ENCODE measurements at regions not wholly inside any gene's neighbourhood (a gene's known extent, or its start where the extent isn't known, plus 50 kb on each side); places are given as distances from the start of the nearest gene placed in this dataset.
"Not testable (repeated sequence)": the region's sequence is repeated elsewhere in the genome, so short reads cannot be mapped to it uniquely, and the experiment has no call there.

DNA sequence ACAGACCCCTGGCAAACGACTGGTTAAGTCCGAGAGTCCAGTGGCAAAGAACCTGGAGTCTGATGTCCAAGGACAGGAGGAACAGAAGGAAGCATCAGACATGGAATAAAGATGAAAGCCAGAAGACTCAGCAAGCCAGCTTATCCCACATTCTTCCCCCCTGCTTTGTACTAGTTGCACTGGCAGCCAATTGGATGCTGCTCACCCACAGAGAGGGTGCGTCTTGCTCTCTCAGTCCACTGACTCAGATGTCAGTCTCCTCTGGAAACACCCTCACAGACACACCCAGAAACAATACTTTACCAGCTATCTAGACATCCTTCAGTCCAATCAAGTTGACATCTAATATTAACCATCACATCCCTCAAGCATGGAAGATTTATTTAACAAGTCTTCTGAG lies 1265.8 kb upstream of the CNTN5 start:
- peak; percentile 23 for DNase-seq (ENCODE audit: low read depth)

DNA sequence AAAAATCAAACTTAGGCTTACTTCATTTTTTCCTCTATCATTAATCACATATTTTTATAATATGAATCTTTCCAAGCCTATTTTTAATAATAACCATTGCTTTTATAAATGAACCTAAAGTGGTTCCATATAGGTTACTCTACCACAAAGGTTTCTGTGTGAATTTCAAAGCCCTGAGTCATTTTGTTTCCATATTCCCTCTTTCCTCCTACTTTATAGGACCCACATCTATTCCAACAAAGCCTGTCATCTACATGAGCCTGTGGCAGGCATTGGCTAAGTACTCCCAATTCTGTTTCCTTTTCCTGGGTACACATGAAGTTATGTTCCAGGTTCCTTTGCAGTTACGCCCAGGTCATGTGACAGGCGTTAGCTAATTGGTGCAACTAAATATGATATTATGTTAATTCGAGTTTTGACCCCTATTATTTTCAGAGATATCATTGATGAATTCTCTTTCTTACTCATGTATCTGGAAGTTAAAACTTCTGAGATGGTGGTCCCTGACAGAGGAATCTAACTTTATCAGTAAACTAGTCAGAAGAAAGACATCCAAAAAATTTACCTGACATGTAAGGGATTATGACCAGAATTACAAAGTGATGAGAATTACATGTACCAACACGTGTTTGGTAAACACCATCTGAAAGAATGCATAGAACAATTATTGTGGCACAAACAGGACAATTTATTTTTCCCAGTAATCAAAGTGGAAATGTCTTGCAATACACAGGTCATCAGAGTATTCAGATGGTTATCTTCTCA lies 1264.0 kb upstream of the CNTN5 start:
- DNase-seq (ENCODE audit: low read depth) = no peak

DNA sequence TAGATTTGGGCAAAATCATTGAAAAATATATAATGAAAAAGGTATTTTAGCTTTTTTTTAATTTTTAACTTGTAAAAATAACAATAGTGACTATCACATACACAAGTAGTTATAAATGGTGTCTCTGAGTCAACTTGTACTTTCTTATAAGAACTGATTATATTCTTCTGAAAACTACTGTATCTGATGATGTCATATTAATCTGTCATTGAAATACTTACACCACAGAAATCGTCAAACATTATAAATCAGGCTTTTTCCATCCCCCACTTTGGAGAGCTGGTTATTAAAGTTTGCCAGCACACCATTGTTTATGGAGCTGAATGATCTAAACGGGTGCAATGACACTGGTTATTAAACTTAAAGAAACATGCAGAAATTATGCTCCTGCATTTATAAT lies 1259.6 kb upstream of the CNTN5 start:
- DNase-seq (ENCODE audit: low read depth) = no peak

DNA sequence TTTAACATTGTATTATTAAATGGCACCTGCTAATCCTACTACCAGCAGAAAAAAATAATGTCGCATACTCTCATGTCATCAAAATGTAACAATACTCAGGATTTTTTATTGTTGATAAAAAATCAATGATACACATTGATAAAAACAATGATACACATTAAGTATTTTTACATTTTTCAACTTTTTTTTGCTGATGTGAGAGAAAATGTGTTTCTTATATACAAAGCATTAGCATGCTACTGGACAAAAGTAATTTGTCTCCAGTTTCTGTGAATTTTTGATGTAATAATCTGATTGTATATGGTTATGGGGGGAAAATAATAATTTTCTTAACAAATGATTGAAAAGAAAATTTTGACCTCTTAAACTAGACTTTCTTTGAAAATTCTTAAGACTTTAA lies 1256.6 kb upstream of the CNTN5 start:
- no peak for DNase-seq (ENCODE audit: low read depth)

DNA sequence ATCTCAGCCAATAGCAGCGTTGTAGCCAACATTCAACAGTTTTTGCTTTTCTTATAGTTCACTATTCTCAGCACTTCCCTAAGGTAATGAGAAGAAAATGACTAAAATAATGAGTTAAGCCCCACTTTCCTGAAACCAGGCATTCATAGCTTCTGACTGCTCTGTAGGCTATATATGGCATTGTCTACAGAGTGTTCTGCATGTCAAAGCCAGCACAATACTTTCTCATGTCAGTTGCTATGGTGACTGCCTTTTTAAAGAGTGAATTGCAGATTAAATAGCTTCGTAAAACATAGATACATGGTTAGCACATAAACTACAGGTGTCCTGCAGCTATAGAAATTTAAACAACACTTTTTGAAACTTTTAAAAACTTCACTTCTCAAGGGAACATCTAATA lies 1256.1 kb upstream of the CNTN5 start:
- no peak for DNase-seq (ENCODE audit: low read depth)

DNA sequence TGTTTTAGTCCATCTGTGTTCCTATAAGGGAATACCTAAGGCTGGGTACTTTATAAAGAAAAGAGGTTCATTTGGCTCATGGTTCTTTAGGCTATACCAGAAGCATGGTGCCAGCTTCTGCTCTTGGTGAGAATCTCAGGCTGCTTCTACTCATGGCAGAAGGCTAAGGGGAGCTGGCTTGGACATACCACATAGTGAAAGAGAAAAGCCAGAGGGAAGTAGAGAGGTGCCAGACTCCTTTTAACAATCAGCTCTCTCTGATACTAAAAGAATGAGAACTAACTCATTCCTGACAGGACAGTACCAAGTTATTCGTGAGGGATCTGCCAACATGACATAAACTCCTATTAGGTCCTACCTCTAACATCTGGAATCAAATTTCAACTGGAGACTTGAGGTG lies 1250.2 kb upstream of the CNTN5 start:
- DNase-seq (ENCODE audit: low read depth) = no peak

DNA sequence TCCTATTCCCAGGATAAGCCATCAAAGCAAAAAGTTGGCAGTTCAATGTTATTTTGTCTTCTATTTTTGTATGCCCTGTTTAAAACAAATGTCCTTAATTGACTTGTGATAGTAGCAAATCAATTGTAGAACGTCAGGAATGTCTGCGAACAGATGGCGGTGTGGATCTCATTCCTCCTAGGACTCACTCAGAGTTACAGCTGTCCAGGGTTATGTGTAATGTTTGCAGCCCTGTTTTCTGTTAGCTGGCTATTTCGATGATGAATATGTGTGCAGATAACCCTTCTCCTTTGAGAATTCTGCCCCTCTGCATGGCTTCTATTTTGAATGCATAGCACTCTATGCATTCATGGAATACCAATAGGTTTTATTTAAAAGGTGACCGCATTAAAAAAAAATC lies 1248.0 kb upstream of the CNTN5 start:
- peak; percentile 57 for DNase-seq (ENCODE audit: low read depth)

DNA sequence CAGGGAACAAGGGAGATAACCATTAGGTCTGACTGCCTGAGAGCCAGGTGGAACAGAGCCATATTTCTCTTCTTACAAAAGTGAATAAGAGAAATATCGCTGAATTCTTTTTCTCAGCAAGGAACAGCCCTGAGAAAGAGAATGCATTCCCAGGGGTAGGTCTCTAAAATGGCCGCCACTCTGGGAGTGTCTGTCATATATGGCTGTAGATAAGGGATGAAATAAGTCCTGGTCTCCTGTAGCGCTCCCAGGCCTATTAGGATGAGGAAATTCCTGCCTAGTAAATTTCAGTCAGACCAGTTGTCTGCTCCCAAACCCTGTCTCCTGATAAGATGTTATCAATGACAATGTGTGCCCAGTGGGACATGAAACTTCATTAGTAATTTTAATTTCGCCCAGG lies 1236.4 kb upstream of the CNTN5 start:
- not testable (repeated sequence) for DNase-seq (ENCODE audit: low read depth)

DNA sequence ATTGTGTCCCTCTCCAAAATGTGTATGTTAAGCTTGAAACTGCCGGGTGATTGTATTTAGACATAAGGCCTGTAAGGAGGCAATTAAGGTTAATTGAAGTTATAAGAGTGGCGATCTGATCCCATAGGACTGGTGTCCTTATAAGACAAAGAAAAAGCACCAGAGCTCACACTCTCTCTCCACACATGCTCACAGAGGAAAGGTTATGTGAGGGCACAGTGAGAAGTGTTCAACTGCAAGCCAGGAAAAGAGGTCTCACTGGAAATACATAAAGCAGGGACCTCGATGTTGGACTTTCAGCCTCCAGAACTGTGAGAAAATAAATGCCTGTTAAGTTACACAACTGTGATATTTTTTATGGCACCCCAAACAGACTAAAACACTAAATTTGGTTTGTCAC lies 1233.8 kb upstream of the CNTN5 start:
- DNase-seq (ENCODE audit: low read depth) = no peak

DNA sequence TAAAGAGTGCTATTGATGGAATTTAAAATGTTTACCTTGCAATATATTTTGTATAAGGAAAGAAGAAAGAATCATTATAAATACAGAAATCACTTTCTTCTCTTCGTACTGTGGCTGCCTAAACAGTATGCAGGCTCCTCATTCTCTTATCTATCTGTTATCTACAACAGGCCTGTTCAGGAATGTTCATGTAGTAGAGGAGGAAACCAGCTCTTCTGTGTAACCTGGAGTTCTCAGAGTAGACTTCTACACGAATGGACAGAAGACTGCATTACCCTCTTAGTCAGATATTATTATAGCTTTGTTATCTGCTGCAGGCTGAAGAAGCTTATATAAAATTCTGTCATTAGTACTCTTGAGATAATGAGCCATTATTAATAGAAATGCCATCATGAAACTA lies 1225.9 kb upstream of the CNTN5 start:
- DNase-seq (ENCODE audit: low read depth) = peak; percentile 78

DNA sequence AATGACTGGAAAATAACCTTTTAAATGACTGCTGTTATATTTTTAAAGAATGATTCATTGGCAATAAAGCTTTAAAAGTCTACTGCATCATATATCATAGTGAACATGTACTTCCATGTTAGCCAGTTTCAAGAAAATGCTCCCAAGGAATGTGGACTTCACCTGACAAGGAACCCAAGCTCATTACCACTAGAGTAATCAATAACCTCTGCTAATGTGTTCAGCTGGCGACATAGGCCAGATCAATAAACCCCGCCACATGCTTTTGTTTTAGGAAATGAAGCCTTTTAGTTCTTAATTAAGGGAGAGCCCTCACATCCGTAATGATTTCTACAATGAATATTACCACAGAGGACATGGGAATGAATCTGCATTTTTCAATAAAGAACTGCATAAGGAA lies 1219.9 kb upstream of the CNTN5 start:
- no peak for DNase-seq (ENCODE audit: low read depth)

DNA sequence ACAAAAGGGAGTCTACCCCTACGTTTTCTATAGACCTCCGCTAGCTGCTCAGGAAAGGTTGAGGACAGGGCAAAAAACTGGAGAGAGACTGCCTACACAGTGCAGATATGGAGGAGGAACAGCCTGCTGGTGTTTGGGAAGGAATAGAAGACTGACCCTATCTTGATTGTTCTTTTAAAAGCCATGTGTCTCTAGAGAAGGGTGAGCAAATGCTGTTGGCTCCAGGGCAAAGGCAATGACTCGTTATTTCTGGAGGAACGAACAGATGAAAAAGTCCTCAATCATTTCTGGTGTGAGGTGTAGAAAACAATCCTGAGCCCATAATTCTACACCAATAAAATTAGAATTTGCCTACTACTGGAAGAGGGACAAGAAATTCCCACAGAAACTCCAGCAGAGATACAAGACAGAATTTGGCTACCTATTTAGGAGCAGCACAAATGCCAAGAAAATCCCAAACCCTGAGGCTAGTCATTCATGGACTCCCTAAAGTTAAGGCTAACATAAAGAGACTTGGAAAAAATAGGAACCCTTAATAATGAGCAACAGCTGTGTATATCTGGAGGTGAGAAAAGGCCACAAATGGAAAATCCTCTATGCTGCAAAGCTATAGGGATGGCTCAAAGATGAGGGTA lies 1206.3 kb upstream of the CNTN5 start:
- DNase-seq (ENCODE audit: low read depth) = peak; percentile 21

DNA sequence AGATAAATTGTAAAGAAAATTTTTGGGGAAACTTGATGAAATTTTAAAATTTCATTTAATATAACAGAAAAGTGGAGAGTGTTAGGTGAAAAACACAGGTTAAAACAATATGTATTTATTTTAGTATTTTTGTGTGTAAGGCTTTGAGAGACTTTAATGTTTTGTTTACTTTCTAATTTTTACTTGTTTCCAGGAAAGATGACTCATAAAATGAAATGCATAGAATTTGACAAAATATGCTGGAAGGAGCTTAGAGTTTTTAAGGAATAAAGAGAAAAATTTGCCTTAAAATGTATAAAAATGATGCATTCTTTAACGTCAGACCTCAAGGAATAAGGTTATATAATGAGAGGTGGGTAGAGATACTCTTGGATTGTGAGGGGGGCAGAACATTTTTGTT lies 1205.1 kb upstream of the CNTN5 start:
- peak; percentile 7 for DNase-seq (ENCODE audit: low read depth)

DNA sequence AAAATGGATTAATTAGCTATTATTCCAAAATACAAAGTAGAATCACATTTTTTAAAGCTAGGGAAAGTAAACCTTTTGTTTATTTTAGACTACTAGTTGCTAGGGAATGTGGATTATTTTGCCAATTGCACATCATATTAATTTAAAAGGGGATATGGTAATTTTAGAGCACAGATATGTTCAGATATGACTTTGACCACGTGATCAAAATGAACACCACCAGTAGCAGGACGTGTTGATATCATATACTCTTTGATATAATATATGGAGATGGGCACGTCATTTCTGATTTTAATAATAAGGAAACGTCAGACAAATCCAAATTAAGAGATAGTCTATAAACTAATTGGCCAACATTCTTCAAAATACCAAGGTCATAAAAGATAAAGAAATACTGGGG lies 1188.3 kb upstream of the CNTN5 start:
- DNase-seq (ENCODE audit: low read depth) = no peak

DNA sequence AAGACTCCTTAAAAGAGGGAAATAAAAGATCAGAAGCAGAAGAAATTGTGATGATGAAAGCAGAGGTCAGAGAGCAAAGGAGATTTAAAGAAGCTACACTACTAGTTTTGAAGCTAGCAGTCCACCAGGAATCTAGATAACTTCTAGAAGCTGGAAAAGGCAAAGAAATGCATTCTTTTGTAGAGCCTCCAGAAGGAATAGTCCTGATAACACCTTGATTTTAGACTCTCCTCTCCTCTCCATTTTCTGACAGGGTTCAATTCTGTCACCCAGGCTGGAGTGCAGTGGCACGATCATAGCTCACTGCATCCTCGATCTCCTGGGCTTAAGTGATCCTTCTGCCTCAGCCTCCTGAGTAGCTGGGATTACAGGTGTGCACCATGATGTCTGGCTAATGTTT lies 1187.3 kb upstream of the CNTN5 start:
- DNase-seq (ENCODE audit: low read depth) = no peak

DNA sequence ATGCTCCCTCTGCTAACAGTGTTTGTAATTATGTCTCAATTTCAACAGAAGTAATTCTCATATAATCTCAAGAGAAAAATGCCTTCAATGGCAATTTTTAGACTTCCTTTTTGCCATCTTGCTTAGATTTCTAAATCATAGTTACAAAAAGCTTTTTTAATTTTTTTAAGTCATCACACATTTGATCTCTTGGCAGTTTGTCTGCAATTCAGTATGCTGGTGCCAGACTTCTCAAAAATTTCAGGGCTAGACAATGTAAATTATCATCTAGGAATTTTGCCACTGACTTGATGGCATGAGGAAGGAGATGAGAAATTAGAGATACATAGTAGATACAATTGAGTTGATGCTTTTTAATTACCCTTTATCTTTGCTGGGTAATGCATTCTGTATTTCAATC lies 1176.7 kb upstream of the CNTN5 start:
- DNase-seq (ENCODE audit: low read depth) = no peak

DNA sequence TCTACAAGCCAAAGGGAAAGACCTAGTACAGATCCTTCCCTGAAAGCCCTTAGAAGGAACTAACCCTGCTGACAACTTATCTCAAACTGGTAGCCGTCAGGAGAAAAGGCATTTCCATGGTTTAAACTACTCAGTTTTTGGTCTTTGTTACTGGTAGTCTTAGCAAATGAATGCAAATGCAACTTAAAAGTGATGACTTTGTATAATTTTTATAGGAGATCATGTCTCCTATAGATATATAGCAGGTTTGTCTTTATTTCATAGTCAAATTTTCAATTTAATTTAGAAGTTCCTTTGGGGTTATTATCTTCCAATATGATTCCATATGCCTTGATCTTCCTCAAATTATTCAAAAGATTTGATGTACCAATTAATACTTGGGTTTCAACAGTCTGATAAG lies 1173.0 kb upstream of the CNTN5 start:
- DNase-seq (ENCODE audit: low read depth) = no peak

DNA sequence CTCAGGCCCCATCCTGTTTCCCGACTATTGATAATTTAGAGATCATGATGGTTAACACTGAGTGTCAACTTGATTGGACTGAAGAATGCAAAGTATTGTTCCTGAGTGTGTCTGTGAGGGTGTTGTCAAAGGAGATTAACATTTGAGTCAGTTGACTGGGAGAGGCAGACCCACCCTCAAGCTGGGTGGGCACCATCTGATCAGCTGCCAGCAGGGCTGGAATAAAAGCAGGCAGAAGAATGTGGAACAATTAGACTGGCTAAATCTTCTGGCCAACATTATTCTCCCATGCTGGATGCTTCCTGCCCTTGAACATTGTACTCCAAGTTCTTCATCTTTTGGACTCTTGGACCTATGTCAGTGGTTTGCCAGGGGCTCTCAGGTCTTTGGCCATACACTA lies 1170.0 kb upstream of the CNTN5 start:
- DNase-seq (ENCODE audit: low read depth) = no peak

DNA sequence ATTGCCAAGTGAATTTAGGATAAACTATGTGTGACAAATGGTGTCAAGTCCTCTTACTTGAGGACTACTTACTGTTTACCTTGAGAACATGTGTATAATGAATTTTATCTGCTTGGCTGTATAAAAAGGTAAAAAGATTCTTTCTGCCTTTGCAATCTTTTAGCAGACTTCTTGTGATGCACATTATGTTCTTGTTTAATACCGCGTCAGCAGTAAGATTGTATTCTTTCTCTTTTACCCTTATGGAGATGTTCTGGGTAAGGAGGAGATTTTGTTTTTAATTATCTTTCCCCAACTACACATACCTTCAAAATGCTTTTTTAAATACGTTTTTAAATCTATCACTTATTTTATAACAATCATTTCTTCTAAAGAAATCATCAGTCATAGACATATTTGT lies 1166.4 kb upstream of the CNTN5 start:
- DNase-seq (ENCODE audit: low read depth) = no peak

DNA sequence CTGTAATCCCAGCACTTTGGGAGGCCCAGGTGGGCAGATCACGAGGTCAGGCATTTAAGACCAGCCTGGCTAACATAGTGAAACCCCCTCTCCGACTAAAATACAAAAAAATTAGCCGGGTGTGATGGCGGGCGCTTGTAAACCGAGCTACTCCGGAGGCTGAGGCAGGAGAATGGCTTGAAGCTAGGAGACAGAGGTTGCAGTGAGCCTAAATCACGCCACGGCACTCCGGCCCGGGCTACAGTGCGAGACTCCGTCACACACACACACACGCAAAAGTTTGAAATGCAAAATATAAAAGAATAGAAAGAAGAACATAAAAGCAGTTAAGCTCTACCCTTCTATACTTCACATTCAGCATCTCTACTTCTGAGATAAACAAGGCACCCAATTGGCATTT lies 1165.9 kb upstream of the CNTN5 start:
- no peak for DNase-seq (ENCODE audit: low read depth)

DNA sequence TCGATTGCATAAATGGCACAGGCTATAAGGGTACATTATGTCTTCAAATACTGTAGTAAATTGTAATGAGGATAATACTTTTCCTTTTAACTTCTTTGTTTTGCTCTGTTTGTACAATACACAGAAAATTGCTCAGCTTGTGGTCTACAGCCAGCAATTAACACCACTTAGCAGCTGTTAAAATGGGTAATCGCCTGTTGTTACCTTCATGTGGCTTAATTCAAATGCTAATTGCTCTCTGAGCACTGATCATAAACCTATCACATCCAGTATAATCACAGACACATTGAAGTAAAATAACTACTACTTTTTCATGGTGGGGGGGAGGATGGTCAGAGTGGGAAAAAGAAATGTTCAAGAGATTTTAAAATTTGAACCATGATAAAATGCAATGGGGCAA lies 1164.1 kb upstream of the CNTN5 start:
- no peak for DNase-seq (ENCODE audit: low read depth)

DNA sequence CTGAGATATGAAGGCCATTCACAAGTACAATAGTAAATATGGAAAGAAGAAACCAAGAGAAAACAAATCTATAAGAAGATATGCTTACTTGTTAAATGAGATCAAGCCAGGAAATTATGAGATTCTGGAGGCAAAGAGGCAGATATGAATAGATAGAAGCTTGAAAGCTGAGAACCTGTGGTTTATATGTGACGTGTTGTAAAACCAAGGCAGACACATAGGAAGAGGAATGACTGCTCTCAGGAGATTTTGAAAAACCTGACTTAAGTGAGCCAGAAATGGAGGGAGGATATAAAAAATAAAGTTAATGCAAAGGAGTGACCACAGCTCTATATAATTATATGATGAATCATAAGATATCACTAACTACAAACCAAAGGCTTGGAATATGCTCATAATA lies 1160.5 kb upstream of the CNTN5 start:
- DNase-seq (ENCODE audit: low read depth) = peak; percentile 92

DNA sequence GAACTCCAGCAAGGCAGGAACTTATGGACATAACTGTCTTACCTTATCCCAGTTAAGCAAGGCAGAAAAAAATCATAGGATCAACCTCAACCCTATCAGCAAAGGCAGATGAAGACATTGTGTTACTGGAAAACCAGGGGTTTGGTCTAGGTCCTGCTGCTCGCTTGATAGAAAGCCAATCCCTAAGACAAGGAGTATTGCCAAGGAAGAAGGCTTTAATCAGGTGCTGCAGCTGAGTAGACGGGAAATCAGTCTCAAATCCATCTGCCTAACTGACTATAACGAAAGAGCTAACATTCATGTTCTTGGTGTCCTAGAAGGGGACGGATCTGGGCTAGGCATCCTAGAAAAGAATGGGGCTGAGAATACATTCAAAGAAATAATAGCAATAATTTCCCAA lies 1158.7 kb upstream of the CNTN5 start:
- DNase-seq (ENCODE audit: low read depth) = no peak

DNA sequence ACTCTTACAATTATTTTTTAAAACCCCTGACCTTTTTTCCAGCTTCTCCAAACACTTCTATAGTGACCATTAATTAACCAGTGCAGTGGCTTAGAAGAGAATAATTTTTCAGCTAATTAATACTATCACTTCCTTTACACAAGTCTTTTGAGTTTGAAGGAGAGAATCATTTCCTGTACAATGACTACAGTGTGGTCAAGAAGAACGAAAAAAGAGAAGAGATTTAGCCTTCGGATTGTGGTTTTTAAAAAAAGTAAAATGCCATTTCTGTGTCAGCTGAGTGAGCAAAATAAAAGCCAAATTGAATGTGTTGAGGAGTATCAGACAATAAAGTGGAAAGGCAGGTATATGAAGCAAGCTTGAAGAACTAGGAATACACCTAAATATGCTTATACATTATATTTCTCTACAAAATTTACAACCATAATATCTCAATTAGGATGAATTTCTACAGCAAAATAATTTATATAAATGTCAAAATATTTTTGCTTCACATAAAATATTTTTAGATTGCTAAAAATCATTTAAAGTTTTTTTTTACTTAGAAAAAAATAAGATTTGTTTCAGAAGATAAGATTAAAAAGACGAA lies 1155.2 kb upstream of the CNTN5 start:
- no peak for DNase-seq (ENCODE audit: low read depth)
